ENCODE measurements at regions not wholly inside any gene's neighbourhood (a gene's known extent, or its start where the extent isn't known, plus 50 kb on each side); places are given as distances from the start of the nearest gene placed in this dataset.

GRCh38 chr7:21305455-21306235, 122.2 kb upstream of the SP4 start:
- no peak overlapping the region for H3K27ac ChIP-seq
- TF ChIP-seq ZFX (IDR thresholded peaks at IDR 0.05; ENCODE audit: borderline replicate concordance) (no peak), CTCF (IDR thresholded peaks at IDR 0.05) (no peak)

- H3K27ac ChIP-seq = no peak overlapping the region
- TF ChIP-seq CTCF (IDR thresholded peaks at IDR 0.05) (no peak), ZFX (IDR thresholded peaks at IDR 0.05; ENCODE audit: borderline replicate concordance) (no peak)
Observed at GRCh38 chr7:21314954-21315353, 112.9 kb upstream of the SP4 start.

- TF ChIP-seq CTCF (IDR thresholded peaks at IDR 0.05) (no peak), ZFX (IDR thresholded peaks at IDR 0.05; ENCODE audit: borderline replicate concordance) (no peak)
- no peak overlapping the region for H3K27ac ChIP-seq
Observed at GRCh38 chr7:21317966-21318915, 109.6 kb upstream of the SP4 start.

- TF ChIP-seq ZFX (IDR thresholded peaks at IDR 0.05; ENCODE audit: borderline replicate concordance) (no peak), CTCF (IDR thresholded peaks at IDR 0.05) (no peak)
- H3K27ac ChIP-seq = no peak overlapping the region
Observed at GRCh38 chr7:21318916-21319270, 109.0 kb upstream of the SP4 start.

GRCh38 chr7:21326241-21326640, 101.6 kb upstream of the SP4 start:
- H3K27ac ChIP-seq = no peak overlapping the region
- TF ChIP-seq CTCF (IDR thresholded peaks at IDR 0.05) (no peak), ZFX (IDR thresholded peaks at IDR 0.05; ENCODE audit: borderline replicate concordance) (no peak)

GRCh38 chr7:21326921-21327320, 101.0 kb upstream of the SP4 start:
- H3K27ac ChIP-seq = no peak overlapping the region
- TF ChIP-seq ZFX (IDR thresholded peaks at IDR 0.05; ENCODE audit: borderline replicate concordance) (no peak), CTCF (IDR thresholded peaks at IDR 0.05) (no peak)
